A673 (cell line): ENCODE measurements at regions not wholly inside any gene's neighbourhood (a gene's known extent, or its start where the extent isn't known, plus 50 kb on each side); places are given as distances from the start of the nearest gene placed in this dataset.

Experiments
- BruUV-seq: library from RNA; stranded (reverse); fragments of 400-500 nt; replicated peaks from 2 replicates; lab custom pipeline; 2021; lab: Mats Ljungman, UMichigan
- CTCF ChIA-PET: fragments of 300-600 bp; sonication (Branson Sonifier 250); formaldehyde crosslinking; loops from one replicate; lab custom pipeline; 2022; ENCODE audit warnings: antibody characterized with exemption; lab: Charles Lee
- POLR2A ChIA-PET: fragments of 300-600 bp; sonication (Branson Sonifier 250); formaldehyde crosslinking; loops from one replicate; lab custom pipeline; 2022; ENCODE audit warnings: antibody characterized with exemption; ENCODE audit not compliant: low non-redundant PET; lab: Charles Lee
- DNase-seq: peaks from one replicate; pipeline ENCODE4 v3.0.0-alpha.2; 2015; ENCODE audit warnings: low spot score
- H3K27ac ChIP-seq: fragments of 200-600 bp; sonication (generic); 2 replicates; pipeline ENCODE4 v1.5.1; 2016; ENCODE audit warnings: mixed run types, low read depth, mild to moderate bottlenecking, mixed read lengths, antibody characterized with exemption, low read length; ENCODE audit not compliant: poor library complexity, severe bottlenecking
- H3K27me3 ChIP-seq: fragments of 200-600 bp; sonication (generic); replicated peaks from 2 replicates; pipeline ENCODE4 v1.6.1; 2017; ENCODE audit warnings: mixed run types, low read depth, mild to moderate bottlenecking, mixed read lengths, antibody characterized with exemption, low read length; ENCODE audit not compliant: insufficient read depth, poor library complexity
- H3K36me3 ChIP-seq: fragments of 200-600 bp; sonication (generic); 2 replicates; pipeline ENCODE4 v1.6.1; 2016; ENCODE audit warnings: mixed run types, mild to moderate bottlenecking, mixed read lengths, antibody characterized with exemption, low read length; ENCODE audit not compliant: insufficient read depth, poor library complexity, severe bottlenecking
- H3K4me1 ChIP-seq: fragments of 200-600 bp; sonication (generic); 2 replicates; pipeline ENCODE4 v1.6.1; 2017; ENCODE audit warnings: mixed run types, mild to moderate bottlenecking, mixed read lengths, antibody characterized with exemption, low read length; ENCODE audit not compliant: insufficient read depth, poor library complexity, severe bottlenecking
- H3K4me3 ChIP-seq: fragments of 200-600 bp; sonication (generic); 2 replicates; pipeline ENCODE4 v1.5.1; 2016; ENCODE audit warnings: low read depth, mixed run types, mild to moderate bottlenecking, mixed read lengths, low read length; ENCODE audit not compliant: poor library complexity, severe bottlenecking
- H3K9me3 ChIP-seq: fragments of 200-600 bp; sonication (generic); 2 replicates; pipeline ENCODE4 v1.6.1; 2016; ENCODE audit warnings: mixed run types, low read depth, mild to moderate bottlenecking, mixed read lengths, antibody characterized with exemption, low read length; ENCODE audit not compliant: poor library complexity, severe bottlenecking
- EZH2 ChIP-seq: fragments of 200-600 bp; sonication (generic); IDR thresholded peaks from 2 replicates; pipeline ENCODE4 v1.6.1; 2017; ENCODE audit warnings: borderline replicate concordance, low read depth, mild to moderate bottlenecking, mixed read lengths, antibody characterized with exemption, low read length; ENCODE audit not compliant: poor library complexity, severe bottlenecking
- intact Hi-C: fragments of 100-400 bp; cut with micrococcal nuclease; formaldehyde crosslinking; loops from one replicate; pipeline ENCODE4 v1.10.0; 2022; ENCODE audit not compliant: unreplicated experiment
- TF ChIP-seq, protein P1 (sequence below): fragments of 300-800, 200-600 bp; sonication (generic); conservative IDR thresholded peaks from 2 replicates; pipeline ENCODE4 v1.5.1; 2017; ENCODE audit warnings: low read depth, mild to moderate bottlenecking, antibody characterized with exemption, low read length, moderate library complexity, mixed read lengths

DNA sequence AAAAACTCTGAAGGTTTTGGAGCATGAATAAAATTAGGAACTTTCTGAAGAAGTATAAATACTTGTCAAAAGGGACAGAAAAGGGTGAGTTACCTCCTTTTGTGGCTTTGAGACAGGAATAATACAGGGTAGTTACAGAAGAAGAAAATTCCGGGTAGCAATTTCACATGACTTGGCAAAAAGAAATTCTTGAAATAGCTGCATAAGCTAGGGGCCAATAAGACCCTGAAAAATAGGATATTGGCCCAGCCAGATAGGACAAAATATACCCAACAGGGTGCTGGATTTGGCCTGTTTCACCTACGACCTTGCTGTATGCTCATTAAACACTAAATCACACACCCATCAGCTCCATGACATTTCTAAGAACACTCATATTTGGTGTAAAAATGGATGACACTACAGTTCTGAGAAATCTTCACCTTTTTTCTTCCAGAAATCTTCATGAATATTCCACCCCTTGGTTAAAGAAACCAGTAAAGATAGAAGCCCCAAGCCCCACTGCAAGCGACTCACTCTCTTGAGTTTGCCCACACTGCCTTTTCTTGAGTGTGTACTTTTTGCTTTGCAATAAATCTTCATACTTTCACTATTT, 362.7 kb downstream of the SEMA3D start:
- H3K9me3 ChIP-seq = no peaks in the 10 kb centered on the region
- POLR2A ChIA-PET = no interaction called here
- no peak for DNase-seq
- no peaks in the 10 kb centered on the region for H3K27me3 ChIP-seq
- H3K4me1 ChIP-seq = no peaks in the 10 kb centered on the region
- CTCF ChIA-PET = no interaction called here
- BruUV-seq = no TSS peak
- H3K36me3 ChIP-seq = no peaks in the 10 kb centered on the region
- H3K4me3 ChIP-seq = no peak overlapping the region
- H3K27ac ChIP-seq = no peak overlapping the region
- intact Hi-C loops = no loop called here
- TF ChIP-seq, protein P1, sequence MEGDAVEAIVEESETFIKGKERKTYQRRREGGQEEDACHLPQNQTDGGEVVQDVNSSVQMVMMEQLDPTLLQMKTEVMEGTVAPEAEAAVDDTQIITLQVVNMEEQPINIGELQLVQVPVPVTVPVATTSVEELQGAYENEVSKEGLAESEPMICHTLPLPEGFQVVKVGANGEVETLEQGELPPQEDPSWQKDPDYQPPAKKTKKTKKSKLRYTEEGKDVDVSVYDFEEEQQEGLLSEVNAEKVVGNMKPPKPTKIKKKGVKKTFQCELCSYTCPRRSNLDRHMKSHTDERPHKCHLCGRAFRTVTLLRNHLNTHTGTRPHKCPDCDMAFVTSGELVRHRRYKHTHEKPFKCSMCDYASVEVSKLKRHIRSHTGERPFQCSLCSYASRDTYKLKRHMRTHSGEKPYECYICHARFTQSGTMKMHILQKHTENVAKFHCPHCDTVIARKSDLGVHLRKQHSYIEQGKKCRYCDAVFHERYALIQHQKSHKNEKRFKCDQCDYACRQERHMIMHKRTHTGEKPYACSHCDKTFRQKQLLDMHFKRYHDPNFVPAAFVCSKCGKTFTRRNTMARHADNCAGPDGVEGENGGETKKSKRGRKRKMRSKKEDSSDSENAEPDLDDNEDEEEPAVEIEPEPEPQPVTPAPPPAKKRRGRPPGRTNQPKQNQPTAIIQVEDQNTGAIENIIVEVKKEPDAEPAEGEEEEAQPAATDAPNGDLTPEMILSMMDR = no peak
- TF ChIP-seq EZH2 = no peak

DNA sequence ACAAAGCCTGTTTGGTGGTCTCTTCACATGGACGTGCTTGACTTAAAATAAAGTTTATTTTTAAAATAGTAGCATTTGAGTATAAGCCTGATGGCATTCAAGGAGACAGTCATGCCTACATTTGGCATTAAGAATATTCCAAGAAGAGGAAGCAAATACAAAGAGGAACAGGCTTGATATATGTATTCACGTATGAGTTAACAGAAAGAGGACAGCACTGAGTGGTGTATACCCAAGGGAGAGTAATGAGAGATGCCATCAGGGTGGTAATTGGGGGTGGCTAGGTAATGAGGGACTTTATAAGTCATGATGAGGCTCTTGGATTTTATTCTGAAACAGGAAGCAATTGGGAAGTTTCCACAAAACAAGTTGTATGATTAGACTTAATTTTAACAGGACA, 363.3 kb downstream of the SEMA3D start:
- no peaks in the 10 kb centered on the region for H3K36me3 ChIP-seq
- ChIA-PET CTCF (no interaction called here), POLR2A (no interaction called here)
- intact Hi-C loops = no loop called here
- TF ChIP-seq EZH2 = no peak
- TF ChIP-seq, protein P1 = no peak
- H3K27ac ChIP-seq = no peak overlapping the region
- no peaks in the 10 kb centered on the region for H3K27me3 ChIP-seq
- no peaks in the 10 kb centered on the region for H3K4me1 ChIP-seq
- no peak for DNase-seq
- BruUV-seq = no TSS peak
- H3K4me3 ChIP-seq = no peak overlapping the region
- H3K9me3 ChIP-seq = no peaks in the 10 kb centered on the region

DNA sequence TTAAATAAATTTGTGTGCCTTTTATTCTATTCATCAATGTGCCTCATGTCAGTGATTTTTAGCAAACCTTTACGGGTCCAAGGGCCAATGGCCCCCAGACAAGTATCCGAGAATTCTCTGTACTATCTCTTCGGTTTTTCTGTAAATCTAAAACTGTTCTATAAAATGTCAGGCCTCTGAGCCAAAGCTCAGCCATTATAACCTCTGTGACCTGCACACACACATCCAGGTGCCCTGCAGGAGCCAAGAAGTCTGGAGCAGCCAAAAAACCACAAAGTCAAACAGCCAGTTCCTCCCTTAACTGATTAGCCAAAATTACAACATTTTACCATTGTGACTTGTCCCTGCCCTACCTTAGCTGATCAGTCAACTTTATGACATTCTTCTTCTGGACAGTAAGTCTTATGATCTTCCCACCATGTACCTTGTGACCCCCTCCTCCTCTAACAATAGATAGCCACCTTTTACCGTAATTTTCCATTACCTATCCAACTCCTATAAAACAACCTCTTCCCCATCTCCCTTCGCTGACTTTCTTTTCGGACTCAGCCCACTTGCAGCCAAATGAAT, 363.8 kb downstream of the SEMA3D start:
- BruUV-seq = no TSS peak
- ChIA-PET CTCF (no interaction called here), POLR2A (no interaction called here)
- no peaks in the 10 kb centered on the region for H3K4me1 ChIP-seq
- no peak for TF ChIP-seq EZH2
- TF ChIP-seq, protein P1 = no peak
- no peaks in the 10 kb centered on the region for H3K9me3 ChIP-seq
- no peak overlapping the region for H3K4me3 ChIP-seq
- intact Hi-C loops = no loop called here
- H3K36me3 ChIP-seq = no peaks in the 10 kb centered on the region
- no peaks in the 10 kb centered on the region for H3K27me3 ChIP-seq
- H3K27ac ChIP-seq = no peak overlapping the region
- no peak for DNase-seq
